SK-MEL-5 (cell line): ENCODE measurements at regions not wholly inside any gene's neighbourhood (a gene's known extent, or its start where the extent isn't known, plus 50 kb on each side); places are given as distances from the start of the nearest gene placed in this dataset.

ENCODE experiments used
- DNase-seq: peaks from one replicate; pipeline ENCODE4 v3.0.0-alpha.2; 2016; ENCODE audit warnings: low read depth, low spot score
- in situ Hi-C: cut with HindIII; loops from 2 replicates; pipeline ENCODE4 v1.10.0; 2016; ENCODE audit warnings: low sequenced_read_pairs, high pct_unique_total_duplicates, low pct_unique_long_range_greater_than_20kb

DNA sequence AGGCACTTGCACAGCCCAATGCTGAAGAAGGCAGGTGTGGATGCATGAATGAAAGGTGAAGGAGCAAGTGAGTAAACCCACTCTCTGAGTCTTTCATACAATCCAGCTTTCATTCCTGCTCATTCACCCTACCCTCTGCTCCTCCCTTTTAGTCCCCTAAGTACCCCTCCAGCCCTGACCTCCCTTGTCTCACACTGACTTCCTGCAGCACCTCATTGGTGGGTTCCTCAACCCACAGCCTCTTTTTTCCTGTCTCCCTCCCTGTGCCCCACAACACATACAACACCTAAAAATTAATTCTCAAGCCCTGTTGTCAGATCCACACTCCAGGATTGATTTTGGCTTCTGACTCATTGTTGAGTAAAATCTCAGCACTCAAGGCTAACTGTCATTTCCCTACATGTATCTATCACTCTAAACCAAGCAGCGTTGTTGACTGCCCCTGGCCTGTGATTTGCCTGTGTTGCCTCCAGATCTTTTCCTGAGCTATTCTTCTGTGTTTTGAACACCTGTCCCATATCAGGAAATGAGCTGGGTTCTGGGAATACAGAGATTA, 177.3 kb upstream of the SERP2 start:
- in situ Hi-C loops, result no loop called here

DNA sequence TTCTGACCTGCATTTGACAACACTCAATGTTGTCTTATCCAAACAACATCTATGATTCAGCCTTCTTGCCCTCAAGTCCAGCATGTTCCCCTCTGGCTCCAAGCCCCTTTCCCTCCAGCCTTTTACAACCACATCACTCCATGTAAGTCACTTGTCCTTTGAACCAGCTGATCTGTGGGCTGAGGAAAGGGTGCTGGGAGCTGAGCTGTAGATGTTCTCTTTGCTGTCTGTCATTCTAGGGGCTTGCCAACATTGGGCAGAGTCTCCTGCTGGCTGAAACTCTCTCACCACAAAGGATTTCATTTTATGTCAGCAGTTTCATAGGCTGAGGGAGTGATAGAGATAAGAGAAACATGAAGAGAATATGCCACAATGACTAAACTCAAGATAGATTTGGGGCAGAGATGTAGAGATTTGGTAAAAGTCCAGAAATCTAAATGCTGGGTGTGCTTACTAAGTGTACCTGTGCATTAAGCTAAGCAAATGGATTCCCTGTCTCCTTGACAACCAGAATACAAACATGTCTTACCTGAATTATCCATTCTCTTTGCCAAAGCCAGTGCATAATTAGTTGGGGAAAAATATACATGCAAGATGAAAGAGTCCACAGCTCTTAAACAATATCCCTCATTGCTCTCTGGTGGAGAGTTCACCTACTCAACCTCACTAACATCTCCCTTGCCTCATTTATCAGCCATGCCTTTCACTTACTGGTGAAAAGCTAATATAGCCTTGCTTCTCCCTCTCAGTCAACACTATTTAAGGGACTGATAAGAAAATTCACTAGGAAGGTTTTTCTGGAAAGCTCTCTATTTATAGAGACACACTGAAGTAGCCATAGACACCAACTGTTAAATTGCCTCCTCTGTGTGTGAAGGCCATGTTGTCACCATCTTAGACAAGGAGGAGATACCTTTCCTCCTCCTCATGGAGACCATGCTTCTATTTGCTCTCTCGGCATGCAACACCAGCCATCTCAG, 175.5 kb upstream of the SERP2 start:
- in situ Hi-C loops, result no loop called here
- no peak for DNase-seq

More for the DNA sequence above, 177.3 kb upstream of the SERP2 start:
- no peak for DNase-seq

DNA sequence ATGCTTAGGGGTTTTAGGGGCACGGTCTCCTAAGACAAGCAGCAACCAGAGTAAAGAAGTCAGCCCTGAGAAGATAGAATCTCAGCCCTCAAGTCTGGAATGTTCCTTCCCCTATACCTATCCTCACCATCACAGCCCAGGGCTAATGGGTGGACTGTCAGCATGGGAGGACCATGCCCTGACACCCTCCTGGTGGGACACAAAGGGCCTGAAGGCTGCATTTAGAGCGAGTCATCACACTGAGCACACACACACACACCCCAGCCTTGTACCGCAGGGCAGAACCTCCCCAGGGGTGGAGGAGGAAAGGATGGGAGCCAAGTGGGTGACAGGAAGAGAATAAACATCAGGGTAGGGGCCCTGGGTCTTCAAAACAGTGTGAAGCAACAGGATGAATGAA, 174.8 kb upstream of the SERP2 start:
- DNase-seq, result no peak
- in situ Hi-C loops, result no loop called here

DNA sequence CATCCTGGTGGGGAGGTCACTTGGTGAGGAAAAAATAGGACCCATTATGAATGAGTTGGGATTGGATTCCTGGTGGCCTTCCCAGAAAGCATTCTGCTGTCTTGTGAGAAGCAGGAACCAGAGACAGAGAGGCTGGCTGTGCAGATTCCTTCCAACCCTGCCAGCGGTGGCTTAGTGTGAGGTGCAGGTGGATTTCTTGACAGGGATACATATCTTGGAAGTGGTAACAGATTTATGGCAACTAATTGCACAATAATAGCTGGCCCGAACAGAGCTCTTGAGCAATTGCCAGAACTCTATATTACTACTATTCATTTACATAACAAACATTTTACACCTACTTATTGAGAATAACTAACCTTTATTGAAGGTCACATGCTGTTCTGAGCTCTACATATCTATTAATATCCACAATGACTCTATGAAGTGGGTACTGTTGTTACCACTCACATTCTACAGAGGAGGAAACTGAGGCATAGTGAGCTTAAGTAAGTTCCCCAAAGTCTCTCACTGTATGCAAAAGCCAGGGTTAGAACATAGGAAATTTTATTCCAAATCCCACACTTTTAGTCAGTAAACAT, 173.9 kb upstream of the SERP2 start:
- in situ Hi-C loops, result no loop called here
- no peak for DNase-seq

DNA sequence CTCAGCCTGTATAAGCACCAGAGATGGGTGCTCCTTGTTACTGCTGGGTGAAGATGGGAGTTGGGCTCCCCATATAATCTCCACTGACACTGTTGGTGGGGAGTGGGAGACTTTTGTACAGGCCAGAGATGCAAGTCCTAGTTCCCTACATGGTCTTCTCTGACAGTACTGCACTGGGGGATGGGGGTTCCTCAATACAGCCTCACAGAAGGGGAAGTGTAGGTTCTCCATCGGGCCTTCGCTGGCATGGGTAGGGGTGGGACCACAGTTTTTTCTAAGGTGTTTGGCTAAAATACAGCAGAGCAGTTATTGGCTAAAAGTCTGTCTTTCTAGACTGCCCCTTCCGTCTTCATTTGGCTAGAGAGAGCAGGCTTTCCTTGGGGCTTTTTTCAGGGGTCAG, 167.2 kb upstream of the SERP2 start:
- in situ Hi-C loops, result no loop called here
- no peak for DNase-seq

DNA sequence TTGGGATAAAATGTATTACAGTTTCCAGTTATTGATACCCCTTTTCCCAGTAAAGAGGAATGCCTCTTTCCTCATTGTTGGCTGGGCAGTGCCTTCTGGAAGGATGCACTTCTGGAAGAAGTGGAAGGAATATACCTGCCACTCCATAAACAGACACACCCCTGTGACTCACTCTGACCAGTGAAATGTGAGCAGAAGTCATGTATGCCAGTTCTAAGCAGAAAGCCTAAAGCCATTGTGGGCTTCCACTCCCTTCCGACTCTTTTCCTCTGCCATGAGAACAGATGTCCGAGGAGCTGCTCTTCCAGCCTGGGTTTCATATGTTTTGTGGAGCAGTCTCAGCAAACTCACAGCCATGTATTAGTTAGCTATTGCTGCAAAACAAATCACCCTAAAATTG, 166.1 kb upstream of the SERP2 start:
- in situ Hi-C loops, result no loop called here
- no peak for DNase-seq

DNA sequence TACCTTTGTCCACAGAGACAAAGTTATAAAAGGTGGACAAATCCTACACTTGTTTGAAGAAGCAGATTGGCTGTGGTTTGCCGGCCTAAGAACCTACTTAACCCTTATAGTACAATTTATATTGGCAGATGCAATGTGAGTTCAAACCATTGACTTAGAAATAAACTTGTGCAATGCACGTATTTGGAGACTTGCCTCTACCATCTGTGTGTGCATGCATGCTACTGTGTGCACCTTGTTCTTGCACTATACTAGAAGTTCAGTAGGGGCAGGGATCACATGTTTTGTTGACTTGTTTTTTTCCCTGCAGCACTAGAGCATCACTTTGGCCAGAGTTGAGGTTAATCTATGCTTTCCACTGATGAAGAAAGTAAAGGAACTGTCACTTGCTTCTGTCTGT, 163.1 kb upstream of the SERP2 start:
- no peak for DNase-seq
- in situ Hi-C loops, result no loop called here

DNA sequence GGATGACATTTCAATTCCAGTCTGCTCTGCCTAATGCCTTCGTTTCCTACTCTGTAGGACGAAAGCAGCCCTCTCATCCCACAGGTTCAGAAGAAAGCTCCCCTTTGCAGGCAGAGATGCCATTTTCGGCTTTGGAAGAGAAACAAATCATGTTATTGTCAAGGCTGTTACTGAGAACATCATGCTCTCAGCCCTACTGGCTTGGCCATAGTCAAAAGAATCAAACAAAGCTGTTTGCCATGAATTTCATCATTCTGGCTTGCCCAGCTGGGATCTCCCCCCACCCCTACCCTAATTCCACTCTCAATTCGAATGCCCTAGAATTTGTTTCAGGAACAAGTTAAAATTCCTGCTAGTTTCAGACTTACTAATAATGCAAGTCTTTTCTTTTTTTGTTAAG, 162.3 kb upstream of the SERP2 start:
- DNase-seq, result peak; percentile 6
- in situ Hi-C loops, result no loop called here

DNA sequence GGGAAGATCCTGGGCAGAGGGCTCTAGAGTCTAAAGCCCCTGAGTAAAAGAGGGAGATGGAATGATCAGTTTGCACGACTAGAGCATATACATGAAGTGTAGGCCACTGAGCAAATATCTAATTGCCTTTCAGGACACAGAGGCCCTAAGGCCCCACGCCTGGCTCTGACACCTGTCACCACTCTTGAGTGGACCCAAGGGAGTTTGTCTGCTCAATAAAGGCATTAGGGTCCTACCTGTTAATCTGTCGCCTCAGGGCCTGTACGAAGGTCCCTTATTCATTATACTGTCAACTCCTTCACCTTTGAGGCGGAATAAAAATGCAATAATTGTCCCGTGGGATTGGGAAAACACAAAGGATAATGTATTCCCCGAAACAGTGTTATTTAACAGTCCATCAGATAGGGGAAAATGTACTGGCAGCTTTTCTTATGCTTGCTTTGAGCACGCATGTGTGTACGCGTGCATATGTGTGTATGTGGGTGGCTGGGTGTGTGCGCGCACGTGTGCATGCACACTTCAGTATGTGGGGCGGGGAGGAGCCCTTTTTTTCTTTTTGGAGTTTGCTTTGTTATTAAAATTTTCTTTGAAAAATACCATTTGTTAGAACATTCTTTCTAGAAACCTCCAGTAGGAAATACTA, 161.8 kb upstream of the SERP2 start:
- in situ Hi-C loops, result no loop called here
- DNase-seq, result no peak

DNA sequence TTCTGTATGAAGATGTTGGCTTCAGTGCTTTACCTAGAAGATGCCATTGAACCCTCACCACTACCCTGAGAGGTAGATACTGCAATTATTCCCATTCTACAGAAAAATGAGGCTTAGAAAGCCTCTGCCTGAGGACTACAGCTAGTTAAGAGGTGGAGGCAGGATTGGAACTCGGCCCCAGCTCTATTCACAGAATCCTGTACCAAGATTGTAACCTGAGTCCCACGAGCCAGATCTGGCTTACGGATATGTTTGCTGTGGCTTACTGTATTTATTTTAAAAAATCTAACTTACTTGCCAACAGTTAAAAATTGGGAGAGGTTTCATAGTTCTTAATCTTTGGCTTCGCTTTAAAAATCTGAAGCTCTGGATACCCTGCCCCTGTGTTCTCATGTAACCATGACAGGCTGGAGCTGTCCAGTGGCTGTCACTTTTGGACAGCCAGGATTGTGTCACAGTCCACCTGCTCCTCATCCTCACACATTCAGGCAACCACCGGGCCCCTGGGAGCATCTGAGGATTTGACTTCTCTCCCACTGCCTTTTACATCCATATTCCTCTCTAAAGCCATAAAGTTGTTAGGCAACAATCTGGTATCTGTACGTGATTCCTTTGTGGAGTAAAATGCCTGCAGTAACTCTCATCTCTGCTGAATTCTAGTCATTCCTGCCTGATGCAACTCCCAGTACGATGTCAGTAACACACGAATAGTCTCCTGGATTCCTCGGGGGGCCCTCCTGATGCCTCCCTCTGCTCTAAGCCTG, 160.8 kb upstream of the SERP2 start:
- in situ Hi-C loops, result no loop called here
- DNase-seq, result no peak

DNA sequence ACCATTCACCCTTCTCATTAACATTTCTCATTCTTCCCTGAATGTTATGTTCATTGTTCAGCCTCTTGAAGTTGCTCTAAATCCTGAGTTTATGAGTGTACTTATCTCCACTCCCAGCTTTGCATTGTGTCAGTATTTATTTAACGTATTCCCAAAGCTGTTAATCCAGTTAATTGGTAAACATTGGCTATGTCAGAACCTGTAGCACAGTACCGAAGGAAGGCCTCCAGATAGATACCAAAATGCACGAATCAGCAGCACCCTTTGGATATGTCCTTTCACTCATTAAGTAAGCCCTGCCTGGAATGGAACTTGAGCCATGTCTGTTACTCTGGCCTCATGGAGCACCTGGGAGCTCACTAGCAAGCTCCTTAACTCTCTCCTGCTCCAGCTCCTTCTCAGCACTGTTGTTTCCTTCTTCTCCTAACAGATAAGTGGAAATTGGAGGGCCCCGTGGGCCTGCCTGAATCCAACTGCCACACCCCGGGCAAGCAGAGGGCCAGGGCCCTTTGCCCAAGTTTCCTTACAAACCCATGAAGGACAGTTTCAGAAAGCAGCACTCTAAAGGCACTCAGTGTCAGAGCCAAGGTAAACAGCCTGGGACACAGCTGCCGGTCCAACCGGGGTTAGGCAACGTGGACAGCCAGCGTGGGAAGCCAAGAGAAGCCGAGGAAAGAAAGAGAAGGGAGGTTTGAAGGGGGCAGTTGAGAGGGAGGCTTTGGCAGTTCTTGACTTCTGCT, 155.0 kb upstream of the SERP2 start:
- in situ Hi-C loops, result no loop called here
- DNase-seq, result no peak

DNA sequence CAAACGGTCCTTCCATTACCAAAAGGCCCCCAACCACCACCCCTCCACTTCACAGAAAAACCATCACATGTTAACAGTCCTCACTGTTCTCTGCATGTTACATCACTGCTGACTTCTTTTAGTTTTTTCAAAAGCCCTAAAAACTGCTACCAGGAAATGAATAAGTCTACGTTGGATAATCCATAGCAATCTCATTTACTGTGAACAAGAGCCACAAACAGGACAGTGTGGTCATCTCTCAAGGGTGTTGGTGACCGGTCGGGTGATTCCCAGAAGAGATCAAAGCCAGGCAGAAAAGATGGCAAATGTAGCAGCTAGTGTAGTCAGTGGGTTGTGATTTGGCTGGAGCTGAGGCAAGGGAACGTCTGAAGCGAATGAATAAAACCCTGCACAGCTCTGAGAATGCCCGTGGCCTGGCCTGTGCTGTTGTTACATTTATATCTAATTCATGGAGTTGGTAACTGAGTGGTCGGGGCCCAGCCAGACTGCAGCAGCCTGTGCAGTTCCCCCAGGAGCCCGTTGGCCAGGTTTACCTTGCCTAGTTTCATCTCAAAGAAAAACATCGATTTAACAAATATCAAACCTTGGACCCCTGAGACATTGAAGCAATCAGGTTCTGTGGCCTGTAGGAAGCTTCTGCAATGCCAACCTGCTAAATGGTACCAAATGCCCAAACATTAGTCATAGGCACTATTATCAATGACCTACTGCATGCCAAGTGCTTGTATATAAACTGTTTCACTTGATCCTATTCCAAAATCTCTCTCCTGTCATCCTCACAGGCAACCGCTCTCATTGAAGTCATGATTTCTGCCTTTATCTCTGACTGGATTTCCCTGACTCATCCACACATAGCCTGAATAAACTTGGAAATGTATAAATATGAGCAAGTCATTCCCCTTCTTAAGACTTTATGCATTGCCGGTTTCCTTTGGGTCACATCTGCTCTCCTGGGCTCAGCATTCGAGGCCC, 153.8 kb upstream of the SERP2 start:
- in situ Hi-C loops, result no loop called here
- no peak for DNase-seq

DNA sequence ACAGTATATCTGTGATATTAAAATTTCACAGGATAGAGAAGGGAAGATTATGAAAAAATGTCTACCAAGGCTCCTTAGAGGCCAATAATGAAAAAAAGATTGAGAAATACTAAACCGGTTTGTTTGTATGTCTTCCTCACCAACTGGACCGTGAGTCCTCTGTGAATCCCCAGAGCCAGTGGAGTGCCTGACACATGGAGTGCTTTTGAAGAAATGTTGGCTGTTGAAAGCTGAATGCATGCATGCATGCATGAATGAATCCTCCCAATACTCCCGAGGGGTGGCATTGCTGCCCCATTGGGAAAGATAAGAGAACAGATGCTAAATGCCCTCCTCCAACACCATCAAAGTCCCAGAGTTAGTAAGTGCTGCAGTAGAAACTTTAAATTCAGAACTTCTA, 152.7 kb upstream of the SERP2 start:
- in situ Hi-C loops, result no loop called here
- no peak for DNase-seq

DNA sequence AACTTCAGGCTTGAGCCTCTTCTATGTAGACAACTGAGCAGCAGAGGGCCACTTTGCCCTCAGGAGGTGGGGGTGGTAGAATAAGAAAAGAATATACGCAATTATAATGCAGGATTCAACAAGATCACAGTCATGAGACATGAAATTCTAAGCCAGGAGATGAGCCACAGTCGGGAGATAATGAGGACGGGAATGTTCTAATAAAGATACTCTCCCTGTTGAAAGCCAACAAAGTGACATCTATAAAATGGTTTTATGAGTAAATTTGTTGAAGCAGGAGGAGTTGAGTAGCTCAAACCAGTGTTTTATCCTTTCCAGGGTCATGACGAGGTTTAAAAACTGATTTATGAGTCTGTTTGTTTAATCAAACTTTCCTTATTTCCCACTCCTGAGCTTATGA, 152.0 kb upstream of the SERP2 start:
- peak; percentile 19 for DNase-seq
- in situ Hi-C loops, result no loop called here

DNA sequence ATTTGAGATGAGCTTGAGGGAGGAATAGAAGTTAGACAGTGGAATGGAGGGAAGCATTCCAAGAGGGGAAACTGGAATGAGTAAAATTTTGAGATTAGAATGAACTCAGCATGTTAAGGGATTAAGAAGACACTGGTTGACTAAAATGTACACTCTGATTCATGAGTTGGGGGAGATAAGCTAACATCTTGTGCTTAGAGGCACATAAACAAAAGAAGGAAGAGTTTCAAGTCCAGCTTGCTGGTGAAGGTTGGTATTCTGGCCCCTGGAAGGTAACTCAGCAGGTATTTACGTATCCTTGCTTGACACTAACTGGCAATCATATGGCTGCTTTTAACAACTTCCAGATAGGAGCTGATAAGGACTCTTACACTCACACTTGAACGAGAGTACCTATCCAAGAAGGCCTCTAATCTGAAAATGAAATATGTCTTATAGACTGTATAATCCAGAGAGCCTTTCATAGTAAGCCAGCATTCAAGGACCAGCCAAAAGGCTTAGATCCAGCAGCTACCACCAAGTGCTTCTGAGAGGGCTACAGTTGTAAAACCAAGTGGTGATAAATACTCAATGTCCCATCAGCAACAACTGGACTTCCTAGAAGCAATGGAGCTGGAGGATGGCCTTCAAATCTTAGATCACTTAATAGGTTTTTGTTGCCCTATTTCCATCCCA, 149.7 kb upstream of the SERP2 start:
- DNase-seq, result no peak
- in situ Hi-C loops, result no loop called here
